NCI-H2107 treated with DMSO at 0.1 percent for 48 hours (cell line): ENCODE measurements at regions not wholly inside any gene's neighbourhood (a gene's known extent, or its start where the extent isn't known, plus 50 kb on each side); places are given as distances from the start of the nearest gene placed in this dataset.
"Not testable (repeated sequence)": the region's sequence is repeated elsewhere in the genome, so short reads cannot be mapped to it uniquely, and the experiment has no call there.

Source experiments
- DNase-seq: peaks from one replicate; lab custom pipeline; 2025; ENCODE audit not compliant: unreplicated experiment; lab: John Stamatoyannopoulos, UW

- DNase-seq = no peak
These were observed 1409.9 kb upstream of the PCDH7 start for GRCh38 chr4:29310252-29310651.

- no peak for DNase-seq
These were observed 1408.9 kb upstream of the PCDH7 start for GRCh38 chr4:29311247-29311646.

- no peak for DNase-seq
These were observed 1400.4 kb upstream of the PCDH7 start for GRCh38 chr4:29319663-29320340.

GRCh38 chr4:29320947-29321620 is 1399.1 kb upstream of the PCDH7 start:
- no peak for DNase-seq

GRCh38 chr4:29326004-29326403 is 1394.2 kb upstream of the PCDH7 start:
- no peak for DNase-seq

- no peak for DNase-seq
These were observed 1393.4 kb upstream of the PCDH7 start for GRCh38 chr4:29326816-29327215.

- DNase-seq = no peak
These were observed 1383.3 kb upstream of the PCDH7 start for GRCh38 chr4:29336861-29337260.

GRCh38 chr4:29372971-29373370 is 1347.2 kb upstream of the PCDH7 start:
- no peak for DNase-seq

GRCh38 chr4:29375716-29376115 is 1344.5 kb upstream of the PCDH7 start:
- DNase-seq = no peak

- not testable (repeated sequence) for DNase-seq
These were observed 1341.9 kb upstream of the PCDH7 start for GRCh38 chr4:29378237-29378636.

GRCh38 chr4:29390921-29391320 is 1329.2 kb upstream of the PCDH7 start:
- DNase-seq = no peak

- no peak for DNase-seq
These were observed 1315.1 kb upstream of the PCDH7 start for GRCh38 chr4:29405116-29405515.

- DNase-seq = no peak
These were observed 1304.4 kb upstream of the PCDH7 start for GRCh38 chr4:29415771-29416170.

GRCh38 chr4:29423836-29424721 is 1296.1 kb upstream of the PCDH7 start:
- no peak for DNase-seq

GRCh38 chr4:29453303-29453820 is 1266.8 kb upstream of the PCDH7 start:
- DNase-seq = no peak

GRCh38 chr4:29459926-29460325 is 1260.2 kb upstream of the PCDH7 start:
- no peak for DNase-seq

GRCh38 chr4:29467044-29467717 is 1253.0 kb upstream of the PCDH7 start:
- no peak for DNase-seq
